Cardiac fibroblast (primary cell): ENCODE measurements at regions not wholly inside any gene's neighbourhood (a gene's known extent, or its start where the extent isn't known, plus 50 kb on each side); places are given as distances from the start of the nearest gene placed in this dataset.

ENCODE experiments used
- DNase-seq, 2 donors: peaks; one replicate each; pipeline versions ENCODE4 v3.0.0 to v3.0.0-alpha.2; 2010; ENCODE audit warnings: low read depth in 2 of 2
- H3K4me3 ChIP-seq, 2 donors: replicated peaks in 1 of 2; 1 replicate in 1 of 2; 2 replicates in 1 of 2; pipeline ENCODE4 v1.5.1; 2011; ENCODE audit warnings: low read depth in 2 of 2, low read length in 2 of 2, mild to moderate bottlenecking in 2 of 2, moderate library complexity in 1 of 2
- TF ChIP-seq, protein P1 (sequence below): IDR thresholded peaks from one replicate; pipeline ENCODE4 v1.5.1; 2011; ENCODE audit warnings: low read depth, mild to moderate bottlenecking, low read length, inconsistent platforms

- TF ChIP-seq, protein P1, sequence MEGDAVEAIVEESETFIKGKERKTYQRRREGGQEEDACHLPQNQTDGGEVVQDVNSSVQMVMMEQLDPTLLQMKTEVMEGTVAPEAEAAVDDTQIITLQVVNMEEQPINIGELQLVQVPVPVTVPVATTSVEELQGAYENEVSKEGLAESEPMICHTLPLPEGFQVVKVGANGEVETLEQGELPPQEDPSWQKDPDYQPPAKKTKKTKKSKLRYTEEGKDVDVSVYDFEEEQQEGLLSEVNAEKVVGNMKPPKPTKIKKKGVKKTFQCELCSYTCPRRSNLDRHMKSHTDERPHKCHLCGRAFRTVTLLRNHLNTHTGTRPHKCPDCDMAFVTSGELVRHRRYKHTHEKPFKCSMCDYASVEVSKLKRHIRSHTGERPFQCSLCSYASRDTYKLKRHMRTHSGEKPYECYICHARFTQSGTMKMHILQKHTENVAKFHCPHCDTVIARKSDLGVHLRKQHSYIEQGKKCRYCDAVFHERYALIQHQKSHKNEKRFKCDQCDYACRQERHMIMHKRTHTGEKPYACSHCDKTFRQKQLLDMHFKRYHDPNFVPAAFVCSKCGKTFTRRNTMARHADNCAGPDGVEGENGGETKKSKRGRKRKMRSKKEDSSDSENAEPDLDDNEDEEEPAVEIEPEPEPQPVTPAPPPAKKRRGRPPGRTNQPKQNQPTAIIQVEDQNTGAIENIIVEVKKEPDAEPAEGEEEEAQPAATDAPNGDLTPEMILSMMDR = no peak
- DNase-seq = peak in 1 of 2 donors; percentile 34
- no peak overlapping the region for H3K4me3 ChIP-seq
Observed at GRCh38 chr18:55114876-55115275, 155.6 kb upstream of the CCDC68 start.

DNA sequence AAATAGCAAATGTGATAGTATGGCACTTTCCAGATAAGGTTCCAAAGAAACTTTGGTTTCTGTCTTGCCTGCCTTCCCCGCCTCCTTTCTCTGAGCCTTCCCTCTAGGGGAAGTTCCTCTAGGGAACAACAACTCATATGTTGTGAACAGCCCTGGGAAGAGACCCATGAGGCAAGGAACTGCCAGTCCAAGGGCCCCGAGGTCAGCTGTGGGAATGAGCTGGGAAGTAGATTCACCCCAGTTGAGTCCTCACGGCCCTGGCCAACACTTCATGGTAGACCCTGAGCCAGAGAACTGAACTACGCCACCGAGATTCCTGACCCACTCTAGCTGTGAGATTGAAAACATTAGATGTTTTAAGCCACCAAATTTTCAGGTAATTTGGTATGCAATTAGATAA is 154.5 kb upstream of the CCDC68 start:
- DNase-seq = no peak
- no peak overlapping the region for H3K4me3 ChIP-seq
- TF ChIP-seq, protein P1 = no peak

- no peak overlapping the region for H3K4me3 ChIP-seq
Observed at GRCh38 chr18:55111271-55111670, 152.0 kb upstream of the CCDC68 start.

DNA sequence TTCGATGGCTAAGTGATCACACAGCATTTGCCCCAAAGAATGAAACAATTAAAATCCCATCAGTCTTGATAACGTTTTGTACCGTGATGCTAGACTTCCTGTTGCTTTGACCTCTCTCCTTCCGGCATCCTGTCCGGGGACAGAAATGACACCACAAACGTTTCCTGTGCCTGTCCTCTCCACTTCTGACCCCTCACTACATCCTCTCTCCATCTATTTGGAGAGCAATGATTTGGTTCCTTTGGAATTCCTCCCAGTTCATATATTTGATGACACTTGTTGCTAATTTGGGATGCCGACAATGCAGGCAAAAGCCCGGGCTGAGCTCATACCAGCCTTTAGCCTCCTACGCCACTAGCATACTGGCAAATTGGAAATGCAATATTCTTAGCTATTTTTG is 151.2 kb upstream of the CCDC68 start:
- DNase-seq = peak; percentile 24 to 51
- TF ChIP-seq, protein P1 = no peak

More at GRCh38 chr18:55111271-55111670, 152.0 kb upstream of the CCDC68 start:
- DNase-seq = no peak
- TF ChIP-seq, protein P1 = no peak

DNA sequence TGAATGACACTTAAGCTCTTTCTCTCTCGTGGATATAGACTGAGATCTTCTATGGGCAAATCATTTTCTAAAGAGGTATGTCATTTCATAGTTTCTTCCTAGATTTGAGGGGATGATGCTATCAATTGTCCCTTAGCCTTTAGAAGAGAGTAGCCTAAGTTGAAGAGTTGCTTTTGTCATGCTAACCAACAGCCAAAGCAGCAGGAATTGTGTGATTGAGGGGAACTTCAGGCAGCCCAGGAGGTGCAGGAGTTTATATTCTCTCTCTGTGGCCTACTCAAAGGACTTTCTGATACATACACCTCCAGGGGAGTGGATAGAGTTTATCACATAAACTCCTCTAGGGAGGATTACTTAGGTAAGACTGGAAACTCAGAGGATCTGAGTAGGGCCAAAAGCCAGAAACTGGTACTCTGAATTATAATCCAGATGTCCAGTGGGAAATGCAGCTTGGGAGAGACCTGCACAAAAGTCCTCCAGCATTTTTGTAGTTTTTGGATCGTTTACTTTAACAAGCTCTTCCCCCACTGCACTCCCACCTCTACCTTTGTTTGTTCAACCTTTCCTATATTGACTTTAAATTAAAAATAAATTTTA is 150.7 kb upstream of the CCDC68 start:
- H3K4me3 ChIP-seq = no peak overlapping the region
- DNase-seq = no peak
- TF ChIP-seq, protein P1 = no peak

More for the DNA sequence above, 151.2 kb upstream of the CCDC68 start:
- no peak overlapping the region for H3K4me3 ChIP-seq

DNA sequence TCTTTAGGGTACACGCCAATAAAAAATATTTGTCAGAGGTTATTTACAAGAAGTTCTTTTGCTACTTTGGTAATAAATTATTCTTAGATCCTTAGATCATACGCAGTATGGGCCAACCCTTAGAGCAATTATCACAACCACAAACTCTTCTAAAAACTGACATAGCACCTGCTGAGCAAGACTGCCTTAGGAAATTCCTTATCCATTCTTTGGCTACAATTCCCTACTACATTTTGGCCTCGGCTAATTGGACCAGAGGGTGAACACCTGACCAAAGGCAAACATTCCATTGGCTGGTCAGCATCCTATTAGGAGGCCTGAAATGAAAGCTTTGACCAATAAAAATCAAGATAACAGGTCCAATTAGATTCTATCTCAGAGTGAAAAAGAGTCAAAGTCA is 147.6 kb upstream of the CCDC68 start:
- TF ChIP-seq, protein P1 = no peak
- H3K4me3 ChIP-seq = no peak overlapping the region
- no peak for DNase-seq

DNA sequence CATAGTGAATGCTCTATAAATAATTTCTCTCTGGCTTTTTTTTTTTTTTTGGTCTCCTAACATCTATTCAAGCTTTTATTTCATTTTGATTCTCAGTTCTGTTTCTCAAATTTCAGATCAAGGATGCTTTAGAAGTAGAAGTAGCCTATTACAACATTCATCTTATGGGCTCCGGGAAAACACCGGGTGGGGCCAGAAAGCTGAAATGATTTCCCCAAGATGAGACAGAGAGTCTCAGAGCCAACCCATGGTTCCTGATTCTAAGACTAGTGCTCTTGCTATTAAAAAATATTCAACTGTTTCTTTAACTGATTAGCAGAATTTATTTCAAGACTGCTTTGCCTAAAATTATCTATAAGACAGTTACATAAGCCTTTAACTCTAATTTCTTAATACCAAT is 147.2 kb upstream of the CCDC68 start:
- TF ChIP-seq, protein P1 = no peak
- no peak for DNase-seq
- H3K4me3 ChIP-seq = no peak overlapping the region
